H1 (cell line): ENCODE measurements at regions not wholly inside any gene's neighbourhood (a gene's known extent, or its start where the extent isn't known, plus 50 kb on each side); places are given as distances from the start of the nearest gene placed in this dataset.

Experiments used
- CTCF ChIA-PET: fragments of 300-600 bp; sonication (Branson Sonifier 250); formaldehyde crosslinking; loops from one replicate; lab custom pipeline; 2021; ENCODE audit not compliant: partially characterized antibody; lab: Charles Lee
- POLR2A ChIA-PET: fragments of 300-600 bp; sonication (Branson Sonifier 250); formaldehyde crosslinking; loops from one replicate; lab custom pipeline; 2021; ENCODE audit warnings: inconsistent platforms; ENCODE audit not compliant: partially characterized antibody; lab: Charles Lee
- DNase-seq, 2 experiments: peaks; one replicate each; pipeline versions ENCODE4 v3.0.0 to v3.0.0-alpha.2; 2010 to 2022; ENCODE audit warnings: low spot score in 2 of 2, low read depth in 1 of 2, mixed read lengths in 1 of 2
- FAIRE-seq: peaks from 2 replicates; lab custom pipeline; 2011; peaks lifted over from hg19 to GRCh38; lab: Jason Lieb, UNC
- H2AFZ ChIP-seq: 2 replicates; pipeline ENCODE4 v1.8.1; 2012; ENCODE audit warnings: low read length, inconsistent platforms
- H2AK5ac ChIP-seq: 2 replicates; pipeline ENCODE4 v1.6.1; 2013; ENCODE audit warnings: low read depth, low read length
- H2BK120ac ChIP-seq: replicated peaks from 2 replicates; pipeline ENCODE3; 2013; ENCODE audit warnings: low read depth, low read length, inconsistent platforms
- H2BK12ac ChIP-seq: 2 replicates; pipeline ENCODE4 v1.6.1; 2013; ENCODE audit warnings: low read depth, low read length
- H2BK15ac ChIP-seq: 2 replicates; pipeline ENCODE4 v1.6.1; 2013; ENCODE audit warnings: low read length
- H2BK20ac ChIP-seq: 2 replicates; pipeline ENCODE4 v1.6.1; 2013; ENCODE audit warnings: low read length
- H2BK5ac ChIP-seq: 2 replicates; pipeline ENCODE4 v1.6.1; 2013; ENCODE audit warnings: low read depth, low read length
- H3K14ac ChIP-seq: 2 replicates; pipeline ENCODE4 v1.6.1; 2013; ENCODE audit warnings: inconsistent platforms; ENCODE audit not compliant: insufficient read length
- H3K18ac ChIP-seq: 2 replicates; pipeline ENCODE4 v1.6.1; 2013; ENCODE audit warnings: low read length; ENCODE audit errors: extremely low read depth
- H3K23ac ChIP-seq: 2 replicates; pipeline ENCODE4 v1.6.1; 2013; ENCODE audit warnings: inconsistent platforms; ENCODE audit not compliant: insufficient read length
- H3K23me2 ChIP-seq: 2 replicates; pipeline ENCODE4 v1.6.1; 2013; ENCODE audit warnings: low read depth, low read length
- H3K27ac ChIP-seq: 2 replicates; pipeline ENCODE4 v1.6.1; 2011; ENCODE audit warnings: low read depth, low read length, inconsistent platforms
- H3K27me3 ChIP-seq, 4 experiments: replicated peaks in 1 of 4; 1 replicate in 1 of 4; 2 replicates in 3 of 4; pipeline versions ENCODE4 v1.6.1 to v1.8.1; 2011 to 2013; ENCODE audit warnings: low read length in 3 of 4, mild to moderate bottlenecking in 3 of 4, inconsistent platforms in 2 of 4, mixed read lengths in 2 of 4, moderate library complexity in 1 of 4; ENCODE audit not compliant: control insufficient read depth in 3 of 4, insufficient read depth in 3 of 4; ENCODE audit errors: extremely low read depth in 1 of 4
- H3K36me3 ChIP-seq, 4 experiments: 2 replicates each; pipeline versions ENCODE4 v1.6.1 to v1.8.1; 2011 to 2013; ENCODE audit warnings: mild to moderate bottlenecking in 4 of 4, low read length in 3 of 4, moderate library complexity in 2 of 4, control low read depth in 1 of 4, inconsistent platforms in 1 of 4; ENCODE audit not compliant: insufficient read depth in 4 of 4, control insufficient read depth in 2 of 4
- H3K4ac ChIP-seq: replicated peaks from 2 replicates; pipeline ENCODE3; 2013; ENCODE audit warnings: low read length, low read depth, mixed read lengths, inconsistent platforms; ENCODE audit not compliant: insufficient read length
- H3K4me1 ChIP-seq, 4 experiments: replicated peaks in 1 of 4; 1 replicate in 1 of 4; 2 replicates in 3 of 4; pipeline versions ENCODE4 v1.6.1 to v1.8.1; 2011 to 2013; ENCODE audit warnings: low read length in 3 of 4, inconsistent platforms in 2 of 4, mixed read lengths in 1 of 4; ENCODE audit not compliant: insufficient read depth in 4 of 4, control insufficient read depth in 3 of 4
- H3K4me2 ChIP-seq, 2 experiments: 2 replicates each; pipeline versions ENCODE4 v1.6.1 to v1.8.1; 2011 to 2013; ENCODE audit warnings: low read depth in 2 of 2, low read length in 2 of 2, control low read depth in 1 of 2, inconsistent platforms in 1 of 2, mild to moderate bottlenecking in 1 of 2; ENCODE audit not compliant: insufficient read depth in 1 of 2
- H3K4me3 ChIP-seq, 4 experiments: fragments of 200-600, 300-600 bp in 1 of 4; sonication (generic), shearing (Covaris generic), sonication (Bioruptor Twin) in 1 of 4; 2 replicates each; pipeline versions ENCODE4 v1.5.1 to v1.8.1; 2011 to 2016; ENCODE audit warnings: low read length in 4 of 4, low read depth in 3 of 4, control low read depth in 2 of 4, inconsistent platforms in 2 of 4, mild to moderate bottlenecking in 2 of 4, mixed read lengths in 1 of 4, moderate library complexity in 1 of 4; ENCODE audit not compliant: insufficient read depth in 2 of 4; ENCODE audit errors: extremely low read depth in 1 of 4
- H3K56ac ChIP-seq: replicated peaks from 2 replicates; pipeline ENCODE3; 2013; ENCODE audit warnings: low read depth, mild to moderate bottlenecking, mixed read lengths, low read length, inconsistent platforms; ENCODE audit not compliant: insufficient read length
- H3K79me1 ChIP-seq: 2 replicates; pipeline ENCODE4 v1.6.1; 2013; ENCODE audit warnings: low read depth, low read length, control low read depth
- H3K79me2 ChIP-seq, 2 experiments: 2 replicates each; pipeline versions ENCODE4 v1.6.1 to v1.8.1; 2012 to 2013; ENCODE audit warnings: low read length in 2 of 2, mild to moderate bottlenecking in 2 of 2, inconsistent platforms in 1 of 2; ENCODE audit not compliant: insufficient read depth in 2 of 2, control insufficient read depth in 1 of 2
- H3K9ac ChIP-seq, 4 experiments: replicated peaks in 1 of 4; 1 replicate in 1 of 4; 2 replicates in 3 of 4; pipeline versions ENCODE4 v1.6.1 to v1.8.1; 2011 to 2013; ENCODE audit warnings: low read depth in 3 of 4, low read length in 3 of 4, control low read depth in 2 of 4, mild to moderate bottlenecking in 2 of 4, moderate library complexity in 2 of 4, inconsistent platforms in 1 of 4; ENCODE audit errors: extremely low read depth in 1 of 4
- H3K9me3 ChIP-seq, 2 experiments: 2 replicates each; pipeline versions ENCODE4 v1.6.1 to v1.8.1; 2012 to 2013; ENCODE audit warnings: mild to moderate bottlenecking in 2 of 2, moderate library complexity in 2 of 2, control low read depth in 1 of 2, inconsistent platforms in 1 of 2, low read depth in 1 of 2, low read length in 1 of 2, mixed read lengths in 1 of 2; ENCODE audit not compliant: insufficient read depth in 2 of 2
- H4K20me1 ChIP-seq, 2 experiments: replicated peaks in 1 of 2; 2 replicates each; pipeline versions ENCODE3 to v1.8.1; 2011 to 2013; ENCODE audit warnings: inconsistent platforms in 2 of 2, low read length in 2 of 2, mild to moderate bottlenecking in 1 of 2; ENCODE audit not compliant: insufficient read depth in 2 of 2, control insufficient read depth in 1 of 2
- H4K5ac ChIP-seq: 2 replicates; pipeline ENCODE4 v1.6.1; 2013; ENCODE audit warnings: low read length, low read depth, mixed read lengths, inconsistent platforms; ENCODE audit not compliant: insufficient read length
- H4K8ac ChIP-seq: 2 replicates; pipeline ENCODE4 v1.8.0; 2013; ENCODE audit warnings: mild to moderate bottlenecking, moderate library complexity, low read length, inconsistent platforms; ENCODE audit not compliant: insufficient read depth; ENCODE audit errors: extremely low read depth
- H4K91ac ChIP-seq: replicated peaks from 2 replicates; pipeline ENCODE3; 2013; ENCODE audit warnings: low read length, mixed read lengths, inconsistent platforms; ENCODE audit not compliant: insufficient read length
- BRCA1 ChIP-seq: IDR thresholded peaks from 2 replicates; pipeline ENCODE4 v1.6.1; 2012; ENCODE audit warnings: low read depth, low read length, improper control_type of control experiment
- CTCF ChIP-seq, 3 experiments: IDR thresholded peaks; 1 replicate in 2 of 3; 2 replicates in 1 of 3; pipeline versions ENCODE4 v1.5.1 to v1.6.1; 2011; ENCODE audit warnings: low read length in 3 of 3, mild to moderate bottlenecking in 3 of 3, inconsistent platforms in 2 of 3, low read depth in 1 of 3, moderate library complexity in 1 of 3; ENCODE audit not compliant: insufficient read depth in 1 of 3; ENCODE audit errors: control extremely low read depth in 1 of 3
- EGR1 ChIP-seq: IDR thresholded peaks from 2 replicates; pipeline ENCODE4 v1.6.1; 2011; ENCODE audit warnings: low read depth, low read length, borderline replicate concordance
- JUND ChIP-seq: IDR thresholded peaks from 2 replicates; pipeline ENCODE4 v1.6.1; 2011; ENCODE audit warnings: mild to moderate bottlenecking, improper control_type of control experiment, low read length
- MAFK ChIP-seq: IDR thresholded peaks from 2 replicates; pipeline ENCODE4 v1.6.1; 2012; ENCODE audit warnings: low read depth, mild to moderate bottlenecking, improper control_type of control experiment, low read length
- NANOG ChIP-seq: IDR thresholded peaks from 2 replicates; pipeline ENCODE4 v1.6.1; 2011; ENCODE audit warnings: low read length, low read depth, mild to moderate bottlenecking, inconsistent platforms; ENCODE audit not compliant: insufficient read depth, poor library complexity, severe bottlenecking
- PHF8 ChIP-seq: fragments of 200-600 bp; sonication (generic); conservative IDR thresholded peaks from 2 replicates; pipeline ENCODE4 v1.7.1; 2012; ENCODE audit warnings: low read depth, mild to moderate bottlenecking, inconsistent platforms, low read length, moderate library complexity
- POU5F1 ChIP-seq: IDR thresholded peaks from 2 replicates; pipeline ENCODE4 v1.6.1; 2011; ENCODE audit warnings: low read depth, mild to moderate bottlenecking, low read length, moderate library complexity
- RXRA ChIP-seq: IDR thresholded peaks from 2 replicates; pipeline ENCODE4 v1.6.1; 2011; ENCODE audit warnings: low read depth, mild to moderate bottlenecking, low read length, moderate library complexity; ENCODE audit not compliant: insufficient read depth
- SIX5 ChIP-seq: IDR thresholded peaks from 2 replicates; pipeline ENCODE4 v1.6.1; 2011; ENCODE audit warnings: mild to moderate bottlenecking, low read depth, low read length
- SP4 ChIP-seq: IDR thresholded peaks from 2 replicates; pipeline ENCODE4 v1.6.1; 2012; ENCODE audit warnings: low read length, inconsistent platforms
- TAF7 ChIP-seq: optimal IDR thresholded peaks from 2 replicates; pipeline ENCODE3; 2011; ENCODE audit warnings: low read depth, mild to moderate bottlenecking, inconsistent platforms, low read length, moderate library complexity, borderline replicate concordance
- ZNF274 ChIP-seq: IDR thresholded peaks from 2 replicates; pipeline ENCODE4 v1.7.0; 2012; ENCODE audit warnings: low read length, borderline replicate concordance; ENCODE audit errors: extremely low read depth
- WGBS, 2 experiments: shearing (Covaris generic) in 1 of 2; methylation state at CpG; one replicate each; pipeline versions ENCODE4 v1.1.6 to v1.1.7; 2013 to 2015; ENCODE audit warnings: low lambda C conversion rate in 2 of 2, mixed read lengths in 2 of 2, inconsistent platforms in 1 of 2, low coverage in 1 of 2, missing lambda C conversion rate in 1 of 2; ENCODE audit not compliant: insufficient replicate concordance in 2 of 2, insufficient coverage in 1 of 2, insufficient read length in 1 of 2; ENCODE audit errors: extremely low coverage in 1 of 2, missing lambda C conversion rate in 1 of 2; 5-methylcytosine and 5-hydroxymethylcytosine counted together

GRCh38 chr14:27506272-27506671 is 908.4 kb upstream of the NOVA1 start:
- FAIRE-seq (no peak), DNase-seq (no peak)
- Histone ChIP-seq H3K4me3 (no peak overlapping the region), H2BK12ac (no peak overlapping the region), H3K4me2 (no peak overlapping the region), H2BK15ac (no peak overlapping the region), H4K8ac (no peak overlapping the region), H4K5ac (no peak overlapping the region), H2BK20ac (no peak overlapping the region), H3K4me1 (no peaks in the 10 kb centered on the region), H2AK5ac (no peak overlapping the region), H3K9ac (no peak overlapping the region), H3K23me2 (no peaks in the 10 kb centered on the region), H3K23ac (no peak overlapping the region), H3K56ac (no peak overlapping the region), H4K91ac (no peak overlapping the region), H3K79me2 (no peaks in the 10 kb centered on the region), H2BK120ac (no peak overlapping the region), H2BK5ac (no peak overlapping the region), H4K20me1 (no peaks in the 10 kb centered on the region), H3K18ac (no peak overlapping the region), H3K9me3 (0 out of 4 replicates have a peak, but pooled peaks cover 0 to 5% of the 10 kb centered on the region in 2 experiments), H3K79me1 (no peaks in the 10 kb centered on the region), H3K27me3 (no peaks in the 10 kb centered on the region), H2AFZ (no peak overlapping the region), H3K4ac (no peak overlapping the region), H3K36me3 (no peaks in the 10 kb centered on the region; a peak in 1 of 8 replicates), H3K27ac (no peak overlapping the region), H3K14ac (no peak overlapping the region)
- WGBS, 2 experiments: 100% methylated on average over 1 of the region's 1 CpG; no CpG with 5 or more reads in 1 of the 2 experiments
- ChIA-PET POLR2A (no interaction called here), CTCF (no interaction called here)
- TF ChIP-seq POU5F1 (no peak), SP4 (no peak), ZNF274 (no peak), JUND (no peak), SIX5 (no peak), RXRA (no peak), NANOG (no peak), EGR1 (no peak), PHF8 (no peak), CTCF (IDR thresholded peaks at IDR 0.05; ENCODE audit: control extremely low read depth in 1 of 3, insufficient read depth in 1 of 3, low read depth in 1 of 3, low read length in 3 of 3) (peak; percentile 13 to 43 (median 27); a peak in 3 of 4 replicates), MAFK (no peak), TAF7 (no peak), BRCA1 (no peak)
